Omental fat pad (tissue), 3 donors: ENCODE measurements at regions not wholly inside any gene's neighbourhood (a gene's known extent, or its start where the extent isn't known, plus 50 kb on each side); places are given as distances from the start of the nearest gene placed in this dataset.

Source experiments
- ATAC-seq: fragments of 150-250 bp; one replicate; pipeline ENCODE4 v1.9.1; 2016; ENCODE audit warnings: mild to moderate bottlenecking, moderate library complexity; ENCODE audit not compliant: low FRiP score
- DNase-seq: peaks from one replicate; pipeline ENCODE4 v3.0.0-alpha.2; 2019; ENCODE audit warnings: low spot score
- TF ChIP-seq, protein P1 (sequence below), 3 donors: fragments of 450-650 bp; IDR thresholded peaks; one replicate each; pipeline ENCODE4 v1.5.1; 2016 to 2017; ENCODE audit warnings: antibody characterized with exemption in 3 of 3, mild to moderate bottlenecking in 3 of 3, moderate library complexity in 2 of 3

- ATAC-seq, result no peak
- DNase-seq, result no peak
- TF ChIP-seq, protein P1, sequence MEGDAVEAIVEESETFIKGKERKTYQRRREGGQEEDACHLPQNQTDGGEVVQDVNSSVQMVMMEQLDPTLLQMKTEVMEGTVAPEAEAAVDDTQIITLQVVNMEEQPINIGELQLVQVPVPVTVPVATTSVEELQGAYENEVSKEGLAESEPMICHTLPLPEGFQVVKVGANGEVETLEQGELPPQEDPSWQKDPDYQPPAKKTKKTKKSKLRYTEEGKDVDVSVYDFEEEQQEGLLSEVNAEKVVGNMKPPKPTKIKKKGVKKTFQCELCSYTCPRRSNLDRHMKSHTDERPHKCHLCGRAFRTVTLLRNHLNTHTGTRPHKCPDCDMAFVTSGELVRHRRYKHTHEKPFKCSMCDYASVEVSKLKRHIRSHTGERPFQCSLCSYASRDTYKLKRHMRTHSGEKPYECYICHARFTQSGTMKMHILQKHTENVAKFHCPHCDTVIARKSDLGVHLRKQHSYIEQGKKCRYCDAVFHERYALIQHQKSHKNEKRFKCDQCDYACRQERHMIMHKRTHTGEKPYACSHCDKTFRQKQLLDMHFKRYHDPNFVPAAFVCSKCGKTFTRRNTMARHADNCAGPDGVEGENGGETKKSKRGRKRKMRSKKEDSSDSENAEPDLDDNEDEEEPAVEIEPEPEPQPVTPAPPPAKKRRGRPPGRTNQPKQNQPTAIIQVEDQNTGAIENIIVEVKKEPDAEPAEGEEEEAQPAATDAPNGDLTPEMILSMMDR (IDR thresholded peaks at IDR 0.05), result no peak
These were observed 228.2 kb downstream of the TBL1XR1 start for GRCh38 chr3:176969066-176969465.

DNA sequence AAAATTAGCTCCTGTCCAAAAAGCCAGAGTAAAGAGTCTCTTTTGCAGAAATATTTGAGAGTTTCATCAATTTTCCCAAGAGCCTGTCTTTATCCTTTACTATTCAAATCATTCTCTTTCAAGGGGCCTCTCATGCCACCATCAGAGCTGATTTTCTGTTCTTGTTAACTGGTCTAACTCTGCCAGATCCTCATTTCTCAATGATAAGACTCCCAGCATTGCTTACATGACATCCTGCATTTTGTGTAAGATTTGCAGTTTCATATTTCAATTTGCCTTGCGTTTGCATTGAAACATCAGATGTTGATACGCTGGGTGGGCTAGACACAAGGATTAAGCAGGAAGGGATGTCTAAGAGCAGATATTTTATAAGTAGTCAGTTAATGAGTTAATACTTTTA lies 228.7 kb downstream of the TBL1XR1 start:
- no peak for ATAC-seq
- DNase-seq, result no peak
- TF ChIP-seq, protein P1 (IDR thresholded peaks at IDR 0.05), result no peak

DNA sequence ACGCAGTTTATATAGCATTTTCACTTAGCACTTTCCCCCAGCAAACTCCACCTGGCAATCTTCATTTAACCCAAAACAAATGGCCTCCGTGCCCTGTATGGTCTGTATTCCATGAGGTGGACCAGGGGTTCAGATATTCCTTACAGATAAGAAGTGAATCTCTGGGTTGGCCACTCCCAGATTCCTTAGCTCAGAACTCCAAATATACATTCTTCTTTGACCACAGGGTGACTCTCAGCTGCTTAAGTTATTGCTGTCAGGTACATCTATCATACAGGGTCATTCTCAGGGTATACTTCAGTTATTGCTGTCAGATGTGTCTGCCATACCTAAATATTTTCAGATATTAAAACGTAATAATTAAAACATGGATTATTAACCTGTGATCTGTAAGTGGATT lies 229.8 kb downstream of the TBL1XR1 start:
- ATAC-seq, result no peak
- no peak for DNase-seq
- TF ChIP-seq, protein P1 (IDR thresholded peaks at IDR 0.05), result no peak

- no peak for ATAC-seq
- TF ChIP-seq, protein P1 (IDR thresholded peaks at IDR 0.05), result no peak
- DNase-seq, result no peak
These were observed 232.6 kb downstream of the TBL1XR1 start for GRCh38 chr3:176964661-176965060.

DNA sequence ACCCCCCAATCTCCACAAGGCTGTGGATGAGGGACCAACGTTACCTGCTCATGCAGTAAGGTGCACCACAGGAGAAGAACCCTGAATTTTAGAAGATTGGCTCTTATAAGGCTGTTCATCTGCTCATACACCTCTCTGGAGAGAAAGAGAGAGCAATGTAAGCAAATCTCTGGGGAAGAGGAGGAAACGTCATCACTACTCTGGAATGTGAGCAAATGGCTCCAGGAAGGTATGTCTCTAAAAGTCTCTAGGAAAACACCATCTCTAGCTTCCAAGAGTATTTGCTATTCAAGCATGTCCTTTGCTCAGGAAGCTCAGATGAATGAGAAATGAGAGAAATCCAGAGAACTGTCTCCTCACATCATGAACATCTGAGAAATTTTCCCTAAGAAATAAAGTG lies 235.4 kb downstream of the TBL1XR1 start:
- DNase-seq, result no peak
- ATAC-seq, result no peak
- TF ChIP-seq, protein P1 (IDR thresholded peaks at IDR 0.05), result no peak

DNA sequence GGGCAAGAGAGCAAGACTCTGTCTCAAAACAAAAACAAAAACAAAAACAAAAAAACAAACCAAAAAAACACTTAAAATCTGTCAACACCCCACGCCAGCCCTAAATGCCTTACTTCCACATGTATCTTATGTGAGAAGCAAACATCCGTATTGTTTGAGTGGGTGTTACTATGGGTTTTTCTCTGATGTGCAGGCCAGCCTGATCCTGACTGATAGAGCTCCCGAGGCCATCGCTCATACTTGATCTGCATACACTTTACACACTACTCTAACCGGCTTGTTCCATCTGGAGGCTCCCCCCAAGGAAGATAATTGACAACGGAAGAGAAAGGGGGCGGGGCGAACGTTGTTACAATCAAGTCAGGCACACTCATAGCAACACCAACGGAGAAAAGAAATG lies 237.4 kb downstream of the TBL1XR1 start:
- TF ChIP-seq, protein P1 (IDR thresholded peaks at IDR 0.05), result no peak
- no peak for DNase-seq
- no peak for ATAC-seq

GRCh38 chr3:176958560-176958959 lies 238.7 kb downstream of the TBL1XR1 start:
- ATAC-seq (no peak), DNase-seq (no peak)
- TF ChIP-seq, protein P1 (IDR thresholded peaks at IDR 0.05), result no peak
